ENCODE measurements at regions not wholly inside any gene's neighbourhood (a gene's known extent, or its start where the extent isn't known, plus 50 kb on each side); places are given as distances from the start of the nearest gene placed in this dataset.
"Not testable (repeated sequence)": the region's sequence is repeated elsewhere in the genome, so short reads cannot be mapped to it uniquely, and the experiment has no call there.

GRCh38 chr21:28008245-28008644 lies 984.4 kb downstream of the LTN1 start:
- H3K27me3 Mint-ChIP-seq (ENCODE audit: low read depth); H3K27ac Mint-ChIP-seq; H3K4me1 Mint-ChIP-seq (ENCODE audit: low read depth); CTCF ChIA-PET; DNase-seq; H3K9me3 Mint-ChIP-seq; H3K4me3 Mint-ChIP-seq; H3K36me3 Mint-ChIP-seq (ENCODE audit: low read depth); intact Hi-C loops (cut with micrococcal nuclease): not testable (repeated sequence)

GRCh38 chr21:28003627-28004026 lies 989.0 kb downstream of the LTN1 start:
- H3K27ac Mint-ChIP-seq; DNase-seq; H3K9me3 Mint-ChIP-seq; H3K27me3 Mint-ChIP-seq (ENCODE audit: low read depth); intact Hi-C loops (cut with micrococcal nuclease); H3K4me3 Mint-ChIP-seq; H3K4me1 Mint-ChIP-seq (ENCODE audit: low read depth); CTCF ChIA-PET; H3K36me3 Mint-ChIP-seq (ENCODE audit: low read depth): not testable (repeated sequence)

GRCh38 chr21:27996906-27997305 lies 995.8 kb downstream of the LTN1 start:
- H3K9me3 Mint-ChIP-seq; H3K4me3 Mint-ChIP-seq; H3K27ac Mint-ChIP-seq; intact Hi-C loops (cut with micrococcal nuclease); DNase-seq; H3K36me3 Mint-ChIP-seq (ENCODE audit: low read depth); H3K27me3 Mint-ChIP-seq (ENCODE audit: low read depth); CTCF ChIA-PET; H3K4me1 Mint-ChIP-seq (ENCODE audit: low read depth): not testable (repeated sequence)

- DNase-seq; H3K27ac Mint-ChIP-seq; H3K27me3 Mint-ChIP-seq (ENCODE audit: low read depth); H3K4me3 Mint-ChIP-seq; CTCF ChIA-PET; intact Hi-C loops (cut with micrococcal nuclease); H3K4me1 Mint-ChIP-seq (ENCODE audit: low read depth); H3K36me3 Mint-ChIP-seq (ENCODE audit: low read depth); H3K9me3 Mint-ChIP-seq: not testable (repeated sequence)
Observed at GRCh38 chr21:27984663-27985325, 1007.9 kb downstream of the LTN1 start.

GRCh38 chr21:27979446-27979845 lies 1012.6 kb upstream of the ADAMTS5 start:
- H3K36me3 Mint-ChIP-seq (ENCODE audit: low read depth); H3K9me3 Mint-ChIP-seq; H3K27ac Mint-ChIP-seq; CTCF ChIA-PET; H3K4me3 Mint-ChIP-seq; H3K27me3 Mint-ChIP-seq (ENCODE audit: low read depth); H3K4me1 Mint-ChIP-seq (ENCODE audit: low read depth); DNase-seq; intact Hi-C loops (cut with micrococcal nuclease): not testable (repeated sequence)

GRCh38 chr21:27975514-27975913 lies 1008.6 kb upstream of the ADAMTS5 start:
- H3K4me3 Mint-ChIP-seq = no peak overlapping the region
- no peaks in the 10 kb centered on the region for H3K4me1 Mint-ChIP-seq (ENCODE audit: low read depth)
- intact Hi-C loops (cut with micrococcal nuclease) = no loop called here
- CTCF ChIA-PET = no interaction called here
- H3K27me3 Mint-ChIP-seq (ENCODE audit: low read depth) = no peaks in the 10 kb centered on the region
- H3K9me3 Mint-ChIP-seq = peaks cover 5% of the 10 kb centered on the region
- no peak overlapping the region for H3K27ac Mint-ChIP-seq
- H3K36me3 Mint-ChIP-seq (ENCODE audit: low read depth) = no peaks in the 10 kb centered on the region
- DNase-seq = no peak

GRCh38 chr21:27974152-27974551 lies 1007.3 kb upstream of the ADAMTS5 start:
- DNase-seq; H3K4me3 Mint-ChIP-seq; H3K27me3 Mint-ChIP-seq (ENCODE audit: low read depth); H3K27ac Mint-ChIP-seq; H3K9me3 Mint-ChIP-seq; H3K4me1 Mint-ChIP-seq (ENCODE audit: low read depth); H3K36me3 Mint-ChIP-seq (ENCODE audit: low read depth); intact Hi-C loops (cut with micrococcal nuclease); CTCF ChIA-PET: not testable (repeated sequence)

GRCh38 chr21:27968240-27968639 lies 1001.4 kb upstream of the ADAMTS5 start:
- CTCF ChIA-PET; DNase-seq; H3K36me3 Mint-ChIP-seq (ENCODE audit: low read depth); H3K27me3 Mint-ChIP-seq (ENCODE audit: low read depth); intact Hi-C loops (cut with micrococcal nuclease); H3K4me3 Mint-ChIP-seq; H3K9me3 Mint-ChIP-seq; H3K4me1 Mint-ChIP-seq (ENCODE audit: low read depth); H3K27ac Mint-ChIP-seq: not testable (repeated sequence)

GRCh38 chr21:27954543-27955165 lies 987.8 kb upstream of the ADAMTS5 start:
- Mint-ChIP-seq H3K9me3 (no peaks in the 10 kb centered on the region), H3K36me3 (ENCODE audit: low read depth) (no peaks in the 10 kb centered on the region), H3K27me3 (ENCODE audit: low read depth) (no peaks in the 10 kb centered on the region), H3K4me1 (ENCODE audit: low read depth) (no peaks in the 10 kb centered on the region), H3K27ac (no peak overlapping the region), H3K4me3 (no peak overlapping the region)
- intact Hi-C loops (cut with micrococcal nuclease) = no loop called here
- no peak for DNase-seq
- CTCF ChIA-PET = no interaction called here

GRCh38 chr21:27953340-27954045 lies 986.6 kb upstream of the ADAMTS5 start:
- no peaks in the 10 kb centered on the region for H3K9me3 Mint-ChIP-seq
- H3K36me3 Mint-ChIP-seq (ENCODE audit: low read depth) = no peaks in the 10 kb centered on the region
- CTCF ChIA-PET = no interaction called here
- no peaks in the 10 kb centered on the region for H3K4me1 Mint-ChIP-seq (ENCODE audit: low read depth)
- no peak overlapping the region for H3K4me3 Mint-ChIP-seq
- H3K27ac Mint-ChIP-seq = no peak overlapping the region
- DNase-seq = no peak
- H3K27me3 Mint-ChIP-seq (ENCODE audit: low read depth) = no peaks in the 10 kb centered on the region
- intact Hi-C loops (cut with micrococcal nuclease) = no loop called here

GRCh38 chr21:27949093-27949492 lies 982.2 kb upstream of the ADAMTS5 start:
- H3K4me1 Mint-ChIP-seq (ENCODE audit: low read depth); H3K9me3 Mint-ChIP-seq; H3K36me3 Mint-ChIP-seq (ENCODE audit: low read depth); H3K27ac Mint-ChIP-seq; H3K4me3 Mint-ChIP-seq; CTCF ChIA-PET; H3K27me3 Mint-ChIP-seq (ENCODE audit: low read depth); intact Hi-C loops (cut with micrococcal nuclease); DNase-seq: not testable (repeated sequence)

- H3K27ac Mint-ChIP-seq; H3K36me3 Mint-ChIP-seq (ENCODE audit: low read depth); H3K4me1 Mint-ChIP-seq (ENCODE audit: low read depth); H3K9me3 Mint-ChIP-seq; H3K27me3 Mint-ChIP-seq (ENCODE audit: low read depth); H3K4me3 Mint-ChIP-seq; intact Hi-C loops (cut with micrococcal nuclease); CTCF ChIA-PET; DNase-seq: not testable (repeated sequence)
Observed at GRCh38 chr21:27930108-27930767, 963.4 kb upstream of the ADAMTS5 start.

- H3K27ac Mint-ChIP-seq; intact Hi-C loops (cut with micrococcal nuclease); H3K27me3 Mint-ChIP-seq (ENCODE audit: low read depth); DNase-seq; H3K9me3 Mint-ChIP-seq; H3K4me3 Mint-ChIP-seq; H3K36me3 Mint-ChIP-seq (ENCODE audit: low read depth); H3K4me1 Mint-ChIP-seq (ENCODE audit: low read depth); CTCF ChIA-PET: not testable (repeated sequence)
Observed at GRCh38 chr21:27929179-27929578, 962.3 kb upstream of the ADAMTS5 start.

Measured in activated naive CD4-positive, alpha-beta T cell treated with anti-CD3 and anti-CD28 coated beads for 36 hours (primary cell).